B cell (primary cell): ENCODE measurements at regions not wholly inside any gene's neighbourhood (a gene's known extent, or its start where the extent isn't known, plus 50 kb on each side); places are given as distances from the start of the nearest gene placed in this dataset.

ENCODE experiments used
- EZH2 ChIP-seq: IDR thresholded peaks from 2 replicates; pipeline ENCODE4 v1.6.1; 2012; ENCODE audit warnings: borderline replicate concordance, low read depth, mild to moderate bottlenecking, moderate library complexity, low read length; ENCODE audit not compliant: insufficient read depth, poor library complexity, severe bottlenecking
- TF ChIP-seq, protein P1 (sequence below): fragments of 200-600 bp; IDR thresholded peaks from one replicate; pipeline ENCODE4 v1.8.0; 2022; ENCODE audit warnings: antibody characterized with exemption, mild to moderate bottlenecking

GRCh38 chr5:114719268-114719667, 357.4 kb downstream of the KCNN2 start:
- TF ChIP-seq, protein P1, sequence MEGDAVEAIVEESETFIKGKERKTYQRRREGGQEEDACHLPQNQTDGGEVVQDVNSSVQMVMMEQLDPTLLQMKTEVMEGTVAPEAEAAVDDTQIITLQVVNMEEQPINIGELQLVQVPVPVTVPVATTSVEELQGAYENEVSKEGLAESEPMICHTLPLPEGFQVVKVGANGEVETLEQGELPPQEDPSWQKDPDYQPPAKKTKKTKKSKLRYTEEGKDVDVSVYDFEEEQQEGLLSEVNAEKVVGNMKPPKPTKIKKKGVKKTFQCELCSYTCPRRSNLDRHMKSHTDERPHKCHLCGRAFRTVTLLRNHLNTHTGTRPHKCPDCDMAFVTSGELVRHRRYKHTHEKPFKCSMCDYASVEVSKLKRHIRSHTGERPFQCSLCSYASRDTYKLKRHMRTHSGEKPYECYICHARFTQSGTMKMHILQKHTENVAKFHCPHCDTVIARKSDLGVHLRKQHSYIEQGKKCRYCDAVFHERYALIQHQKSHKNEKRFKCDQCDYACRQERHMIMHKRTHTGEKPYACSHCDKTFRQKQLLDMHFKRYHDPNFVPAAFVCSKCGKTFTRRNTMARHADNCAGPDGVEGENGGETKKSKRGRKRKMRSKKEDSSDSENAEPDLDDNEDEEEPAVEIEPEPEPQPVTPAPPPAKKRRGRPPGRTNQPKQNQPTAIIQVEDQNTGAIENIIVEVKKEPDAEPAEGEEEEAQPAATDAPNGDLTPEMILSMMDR = no peak
- TF ChIP-seq EZH2 = no peak
